Ecto neural progenitor cell (in vitro differentiated cells): ENCODE measurements at regions not wholly inside any gene's neighbourhood (a gene's known extent, or its start where the extent isn't known, plus 50 kb on each side); places are given as distances from the start of the nearest gene placed in this dataset.

Source experiments
- DNase-seq: peaks from one replicate; pipeline ENCODE4 v3.0.0-alpha.2; 2018; ENCODE audit warnings: low spot score

DNA sequence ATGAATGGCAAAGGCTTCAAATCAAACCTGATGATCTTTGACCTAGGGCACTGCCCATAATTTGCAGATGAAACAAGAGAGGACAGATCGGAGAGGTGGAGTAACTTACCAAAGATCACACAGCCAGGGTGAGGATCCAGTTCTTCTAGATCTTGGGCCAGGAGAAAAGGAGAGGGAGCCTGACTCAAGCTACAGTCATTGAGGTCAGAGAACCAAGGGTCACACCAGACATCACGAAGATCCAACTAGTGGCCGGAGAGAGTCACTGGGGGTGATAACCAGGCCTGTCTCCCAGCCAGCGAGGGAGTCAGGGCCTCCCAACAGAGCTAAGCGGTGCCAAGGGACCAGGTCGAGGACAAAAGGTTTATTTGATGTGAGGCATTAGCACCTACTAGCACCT is 115.0 kb downstream of the RIPK4 start:
- DNase-seq: no peak

- no peak for DNase-seq
Measured at GRCh38 chr21:41651406-41651805, 115.4 kb downstream of the RIPK4 start.

DNA sequence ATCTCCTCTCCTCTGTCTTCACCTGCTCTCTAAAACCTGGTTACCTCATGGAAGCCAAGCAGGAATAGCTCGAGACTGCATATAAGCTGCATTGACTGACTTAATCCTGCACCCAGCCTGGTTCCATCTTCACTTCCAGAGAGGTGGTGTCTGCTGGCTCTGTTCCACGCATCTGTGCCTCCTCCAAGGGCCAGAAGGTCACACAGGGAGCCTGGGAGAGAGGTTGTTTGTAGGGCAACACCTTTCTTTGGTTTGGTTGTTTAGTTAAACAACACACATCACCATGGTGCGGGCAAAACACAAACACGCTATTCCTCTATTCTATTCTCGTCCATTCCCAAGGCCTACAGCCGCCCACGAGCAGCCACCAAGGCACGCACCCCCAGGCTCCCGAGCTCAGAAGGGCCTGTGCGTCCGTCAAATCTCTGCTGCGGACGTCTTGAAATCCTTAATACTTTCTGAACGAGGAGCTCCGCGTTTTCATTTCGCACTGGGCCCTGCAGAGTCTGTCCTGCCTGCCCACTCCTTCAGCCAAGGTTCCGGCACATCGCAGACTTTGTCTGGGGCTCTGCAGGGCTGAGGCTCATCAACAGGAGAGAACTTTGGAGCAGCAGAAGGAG is 116.2 kb downstream of the RIPK4 start:
- no peak for DNase-seq

DNA sequence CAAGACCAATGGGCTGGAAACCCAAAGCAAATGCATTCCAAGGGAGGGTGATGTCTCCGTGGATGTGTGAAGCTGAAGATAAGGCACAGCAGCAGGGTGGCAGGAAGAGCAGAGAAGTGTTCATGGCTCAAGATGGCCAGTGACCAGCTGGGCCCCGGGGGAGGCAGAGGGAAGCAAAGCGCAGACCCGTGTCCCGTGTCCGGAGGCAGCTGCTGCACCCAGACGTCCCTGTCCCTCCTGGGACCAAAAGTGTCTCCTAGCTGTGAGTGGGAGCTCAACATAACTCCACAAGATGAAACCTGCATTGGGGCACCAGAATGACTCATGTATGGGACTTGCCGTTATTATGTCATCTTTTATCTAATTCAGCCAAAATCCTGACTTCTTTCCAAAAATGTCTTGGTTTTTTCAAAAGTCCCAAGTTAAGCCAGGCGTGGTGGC is 118.2 kb downstream of the RIPK4 start:
- no peak for DNase-seq

DNA sequence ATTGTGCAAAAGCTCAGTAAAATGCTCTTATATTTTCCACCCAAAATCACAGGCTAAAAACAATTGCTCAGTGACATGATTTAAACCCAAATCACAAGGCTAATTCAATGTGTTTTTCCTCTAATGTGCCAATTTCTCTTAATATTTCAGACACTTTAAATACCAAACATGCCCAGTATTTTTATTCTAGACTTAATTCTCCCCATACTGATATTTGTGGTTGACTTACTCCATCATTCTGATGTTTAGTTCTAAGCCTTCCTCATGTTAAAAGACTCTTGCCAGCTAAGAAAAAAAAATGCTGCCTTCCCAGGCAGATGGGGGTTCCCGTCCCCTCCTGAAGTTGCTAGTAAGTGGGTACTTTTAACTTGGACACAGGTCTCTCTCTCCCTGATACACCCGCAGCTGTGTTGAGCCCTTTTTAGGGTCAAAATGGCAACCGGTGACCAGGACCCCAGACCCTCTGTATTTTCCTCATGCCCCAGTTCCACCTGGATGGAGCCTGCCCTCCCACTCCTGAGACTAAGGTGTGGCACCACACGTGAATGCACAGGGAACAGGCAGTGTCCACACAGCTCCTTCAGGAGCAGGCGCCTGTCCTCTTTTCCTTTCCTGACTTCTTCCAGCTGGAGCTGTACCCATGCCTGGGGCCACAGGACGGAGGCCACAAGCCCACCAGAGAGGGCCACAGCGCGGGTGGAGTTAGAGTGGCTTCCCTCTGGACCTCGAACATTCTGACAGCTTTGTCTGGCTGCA is 118.9 kb downstream of the RIPK4 start:
- DNase-seq: no peak

- DNase-seq: no peak
Measured at GRCh38 chr21:41643246-41643966, 123.4 kb downstream of the RIPK4 start.

- no peak for DNase-seq
Measured at GRCh38 chr21:41641821-41642701, 124.8 kb downstream of the RIPK4 start.

DNA sequence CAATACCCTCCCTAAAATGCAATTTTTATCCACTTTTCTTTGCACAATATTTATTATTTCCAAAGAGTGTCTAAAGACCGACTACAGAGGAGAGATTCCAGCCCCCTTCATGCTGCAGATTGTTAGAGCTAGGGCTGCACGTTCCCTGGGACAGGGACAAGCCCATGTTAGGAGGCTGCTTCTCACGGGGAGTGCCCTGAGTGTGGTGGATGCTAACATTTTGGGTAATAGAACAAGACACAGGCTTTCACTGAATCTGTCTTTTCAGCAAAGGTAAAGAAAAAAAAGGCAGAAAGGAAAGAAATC is 125.4 kb downstream of the RIPK4 start:
- no peak for DNase-seq

- no peak for DNase-seq
Measured at GRCh38 chr21:41640748-41641509, 125.9 kb downstream of the RIPK4 start.

GRCh38 chr21:41639766-41640165 is 127.1 kb downstream of the RIPK4 start:
- no peak for DNase-seq

DNA sequence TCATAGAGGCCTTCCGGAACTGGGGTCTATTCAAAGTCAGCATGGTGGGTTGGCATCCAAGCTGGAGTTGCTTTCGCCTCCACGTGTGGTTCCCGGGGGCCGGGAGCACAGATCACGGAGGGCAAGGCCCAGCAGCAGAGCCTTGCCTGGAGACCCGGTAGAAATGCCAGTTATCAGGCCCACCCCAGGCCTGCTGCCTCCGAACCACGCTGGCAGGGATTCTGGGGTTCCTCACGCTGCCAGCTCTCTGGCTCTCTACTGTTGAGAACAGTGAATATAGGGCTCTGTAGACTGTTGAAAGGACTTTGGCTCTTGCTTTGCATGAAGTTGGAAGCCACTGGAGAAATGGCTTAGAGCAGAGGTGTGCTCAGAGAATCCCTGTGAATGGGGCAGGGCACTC is 127.5 kb downstream of the RIPK4 start:
- no peak for DNase-seq

GRCh38 chr21:41638201-41638790 is 128.6 kb downstream of the RIPK4 start:
- no peak for DNase-seq

- DNase-seq: no peak
Measured at GRCh38 chr21:41636636-41637630, 129.0 kb upstream of the TMPRSS2 start.

- no peak for DNase-seq
Measured at GRCh38 chr21:41635874-41636273, 127.9 kb upstream of the TMPRSS2 start.

GRCh38 chr21:41634858-41635257 is 126.9 kb upstream of the TMPRSS2 start:
- no peak for DNase-seq

DNA sequence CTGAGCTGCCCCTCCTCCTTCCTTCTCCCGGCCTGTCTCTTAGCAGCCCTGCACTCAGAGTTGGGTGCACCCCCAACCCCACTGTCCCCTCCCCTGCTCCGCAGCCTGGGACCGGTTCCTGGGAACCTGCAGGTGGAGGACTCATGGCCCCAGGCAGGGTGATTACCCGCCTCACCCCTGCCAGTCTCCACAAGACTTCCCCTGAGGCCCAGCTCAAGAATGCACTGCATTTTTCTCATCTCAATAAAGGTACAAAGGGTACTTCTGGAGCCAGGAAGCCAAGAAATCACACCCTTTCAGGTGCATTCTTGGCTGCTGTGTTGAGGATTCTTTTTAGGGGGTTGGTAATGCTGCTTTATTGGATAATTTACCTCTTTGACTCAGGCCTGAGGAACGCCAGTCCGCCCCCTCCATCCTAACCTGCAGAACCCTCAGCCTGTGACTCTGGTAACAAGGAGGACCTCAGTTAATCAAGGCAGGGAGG is 126.3 kb upstream of the TMPRSS2 start:
- DNase-seq: no peak

GRCh38 chr21:41633627-41634026 is 125.7 kb upstream of the TMPRSS2 start:
- DNase-seq: no peak

- no peak for DNase-seq
Measured at GRCh38 chr21:41632748-41633475, 125.0 kb upstream of the TMPRSS2 start.
